LoVo (cell line): ENCODE measurements at regions not wholly inside any gene's neighbourhood (a gene's known extent, or its start where the extent isn't known, plus 50 kb on each side); places are given as distances from the start of the nearest gene placed in this dataset.
"Not testable (repeated sequence)": the region's sequence is repeated elsewhere in the genome, so short reads cannot be mapped to it uniquely, and the experiment has no call there.

Experiments
- DNase-seq: peaks from one replicate; pipeline ENCODE4 v3.0.0-alpha.2; 2016; ENCODE audit warnings: low spot score

GRCh38 chr6:21918666-21919065 is 325.1 kb downstream of the SOX4 start:
- DNase-seq = no peak

GRCh38 chr6:21922086-21922485 is 328.5 kb downstream of the SOX4 start:
- DNase-seq = no peak

GRCh38 chr6:21924002-21924401 is 330.5 kb downstream of the SOX4 start:
- DNase-seq = no peak

- DNase-seq = no peak
Measured at GRCh38 chr6:21928827-21929226, 335.3 kb downstream of the SOX4 start.

- DNase-seq = no peak
Measured at GRCh38 chr6:21931641-21932335, 338.2 kb downstream of the SOX4 start.

- DNase-seq = no peak
Measured at GRCh38 chr6:21933351-21933750, 339.8 kb downstream of the SOX4 start.

- no peak for DNase-seq
Measured at GRCh38 chr6:21935142-21935541, 341.6 kb downstream of the SOX4 start.

- peak; percentile 46 for DNase-seq
Measured at GRCh38 chr6:21935561-21936028, 342.0 kb downstream of the SOX4 start.

- DNase-seq = no peak
Measured at GRCh38 chr6:21937466-21937865, 343.9 kb downstream of the SOX4 start.

- DNase-seq = not testable (repeated sequence)
Measured at GRCh38 chr6:21939066-21939465, 345.5 kb downstream of the SOX4 start.

GRCh38 chr6:21941926-21942325 is 348.4 kb downstream of the SOX4 start:
- DNase-seq = no peak

- no peak for DNase-seq
Measured at GRCh38 chr6:21942897-21943296, 349.3 kb downstream of the SOX4 start.

- DNase-seq = no peak
Measured at GRCh38 chr6:21946298-21946783, 350.5 kb downstream of the PRL start.

- DNase-seq = not testable (repeated sequence)
Measured at GRCh38 chr6:21947227-21947626, 349.6 kb downstream of the PRL start.

- DNase-seq = no peak
Measured at GRCh38 chr6:21947731-21948386, 349.0 kb downstream of the PRL start.

- DNase-seq = peak; percentile 28
Measured at GRCh38 chr6:21949211-21949801, 347.5 kb downstream of the PRL start.

GRCh38 chr6:21952367-21952766 is 344.5 kb downstream of the PRL start:
- DNase-seq = no peak

- no peak for DNase-seq
Measured at GRCh38 chr6:21953831-21954801, 342.7 kb downstream of the PRL start.

GRCh38 chr6:21955053-21955595 is 341.7 kb downstream of the PRL start:
- no peak for DNase-seq

- DNase-seq = no peak
Measured at GRCh38 chr6:21955951-21956350, 340.9 kb downstream of the PRL start.

- no peak for DNase-seq
Measured at GRCh38 chr6:21958428-21958827, 338.4 kb downstream of the PRL start.

- no peak for DNase-seq
Measured at GRCh38 chr6:21961226-21961625, 335.6 kb downstream of the PRL start.
